Muscle layer of duodenum (tissue), 2 donors: ENCODE measurements at regions not wholly inside any gene's neighbourhood (a gene's known extent, or its start where the extent isn't known, plus 50 kb on each side); places are given as distances from the start of the nearest gene placed in this dataset.

Source experiments
- H3K27ac ChIP-seq: one replicate; pipeline ENCODE4 v1.7.0; 2013; ENCODE audit warnings: mild to moderate bottlenecking, low read length
- H3K27me3 ChIP-seq: one replicate; pipeline ENCODE4 v1.7.0; 2013; ENCODE audit warnings: low read depth, mild to moderate bottlenecking, control low read depth, low read length
- H3K36me3 ChIP-seq, 2 donors: one replicate each; pipeline ENCODE4 v1.7.0; 2013; ENCODE audit warnings: low read length in 2 of 2, control low read depth in 1 of 2, mild to moderate bottlenecking in 1 of 2; ENCODE audit not compliant: insufficient read depth in 2 of 2, control insufficient read depth in 1 of 2
- H3K4me1 ChIP-seq, 2 donors: one replicate each; pipeline ENCODE4 v1.7.0; 2013; ENCODE audit warnings: low read length in 2 of 2, mild to moderate bottlenecking in 2 of 2, control low read depth in 1 of 2, moderate library complexity in 1 of 2; ENCODE audit not compliant: insufficient read depth in 2 of 2, control insufficient read depth in 1 of 2
- H3K4me3 ChIP-seq, 2 donors: one replicate each; pipeline ENCODE4 v1.7.0; 2013; ENCODE audit warnings: low read length in 2 of 2, low read depth in 1 of 2, mild to moderate bottlenecking in 1 of 2
- H3K9me3 ChIP-seq, 2 donors: one replicate each; pipeline ENCODE4 v1.7.0; 2013; ENCODE audit warnings: low read length in 2 of 2, control low read depth in 1 of 2, mild to moderate bottlenecking in 1 of 2; ENCODE audit not compliant: control insufficient read depth in 1 of 2
- donor health status: healthy.

DNA sequence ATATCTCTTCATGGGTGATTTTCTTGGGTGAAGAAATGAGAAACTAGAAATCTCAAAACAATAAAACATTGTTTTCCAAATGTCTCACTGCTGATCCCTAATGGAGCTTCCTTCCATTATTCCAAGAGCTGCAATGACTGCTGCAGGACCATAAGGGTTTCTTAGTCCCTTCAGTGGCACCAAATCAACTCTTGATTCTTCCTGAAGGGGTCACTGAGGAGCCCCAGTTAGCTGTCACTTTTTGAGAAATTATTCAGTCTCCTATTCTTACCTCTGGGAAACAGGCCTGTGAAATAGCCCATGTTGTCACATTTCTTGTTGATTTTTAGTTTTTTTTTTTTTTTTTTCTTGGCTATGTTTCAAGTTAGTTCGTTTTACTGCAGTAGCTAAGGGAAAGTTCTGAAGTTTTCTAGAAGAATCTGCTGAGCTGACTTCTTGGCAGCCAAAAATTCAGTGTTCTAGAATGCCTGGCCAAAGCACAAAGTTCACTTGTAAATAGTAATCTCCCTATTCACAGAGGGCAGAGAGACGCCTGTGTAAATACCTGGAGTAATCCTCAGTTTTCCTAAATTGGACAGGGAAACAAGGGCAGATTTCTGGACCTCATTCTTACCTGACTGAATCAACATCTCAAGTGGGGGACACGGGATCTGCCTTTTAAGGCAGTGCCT lies 480.0 kb downstream of the RIT2 start:
- Histone ChIP-seq H3K27me3 (no peaks in the 10 kb centered on the region), H3K27ac (no peak overlapping the region), H3K4me3 (no peak overlapping the region), H3K4me1 (no peaks in the 10 kb centered on the region), H3K9me3 (no peaks in the 10 kb centered on the region), H3K36me3 (no peaks in the 10 kb centered on the region)

GRCh38 chr18:42636309-42636708 lies 479.2 kb downstream of the RIT2 start:
- no peaks in the 10 kb centered on the region for H3K27me3 ChIP-seq
- no peak overlapping the region for H3K4me3 ChIP-seq
- no peak overlapping the region for H3K27ac ChIP-seq
- no peaks in the 10 kb centered on the region for H3K4me1 ChIP-seq
- no peaks in the 10 kb centered on the region for H3K36me3 ChIP-seq
- no peaks in the 10 kb centered on the region for H3K9me3 ChIP-seq

DNA sequence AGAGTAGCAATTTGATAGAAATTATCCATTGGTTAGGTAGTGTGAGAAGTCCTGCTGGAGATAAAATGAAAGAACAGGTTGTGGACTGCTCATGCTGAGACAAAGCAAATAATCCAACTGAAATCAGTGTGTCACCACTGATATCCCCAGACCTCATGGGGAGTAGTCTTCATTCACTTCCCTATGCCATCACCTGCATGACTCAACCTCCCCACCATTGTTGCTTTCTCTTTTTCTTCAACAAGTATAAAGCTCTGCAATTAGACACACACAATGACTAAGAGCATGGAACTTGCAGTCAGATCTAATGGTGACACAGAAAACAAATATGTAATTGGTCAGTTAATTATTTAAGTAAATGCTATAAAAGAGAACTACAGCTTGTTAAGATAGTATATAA lies 475.3 kb downstream of the RIT2 start:
- Histone ChIP-seq H3K27ac (no peak overlapping the region), H3K4me1 (no peaks in the 10 kb centered on the region), H3K27me3 (no peaks in the 10 kb centered on the region), H3K9me3 (no peaks in the 10 kb centered on the region), H3K36me3 (no peaks in the 10 kb centered on the region), H3K4me3 (no peak overlapping the region)

GRCh38 chr18:42641996-42642395 lies 473.5 kb downstream of the RIT2 start:
- Histone ChIP-seq H3K27me3 (no peaks in the 10 kb centered on the region), H3K36me3 (no peaks in the 10 kb centered on the region), H3K4me1 (no peaks in the 10 kb centered on the region), H3K9me3 (no peaks in the 10 kb centered on the region), H3K27ac (no peak overlapping the region), H3K4me3 (no peak overlapping the region)

- H3K27ac ChIP-seq, result no peak overlapping the region
- no peak overlapping the region for H3K4me3 ChIP-seq
- no peaks in the 10 kb centered on the region for H3K27me3 ChIP-seq
- H3K4me1 ChIP-seq, result no peaks in the 10 kb centered on the region
- H3K9me3 ChIP-seq, result no peaks in the 10 kb centered on the region
- no peaks in the 10 kb centered on the region for H3K36me3 ChIP-seq
Measured at GRCh38 chr18:42644729-42645131, 470.8 kb downstream of the RIT2 start.

- Histone ChIP-seq H3K4me3 (no peak overlapping the region), H3K9me3 (no peaks in the 10 kb centered on the region), H3K27ac (no peak overlapping the region), H3K27me3 (no peaks in the 10 kb centered on the region), H3K4me1 (no peaks in the 10 kb centered on the region), H3K36me3 (no peaks in the 10 kb centered on the region)
Measured at GRCh38 chr18:42649331-42650035, 466.0 kb downstream of the RIT2 start.

GRCh38 chr18:42654556-42654955 lies 460.9 kb downstream of the RIT2 start:
- H3K4me3 ChIP-seq, result no peak overlapping the region
- no peaks in the 10 kb centered on the region for H3K27me3 ChIP-seq
- no peaks in the 10 kb centered on the region for H3K36me3 ChIP-seq
- H3K4me1 ChIP-seq, result no peaks in the 10 kb centered on the region
- H3K9me3 ChIP-seq, result no peaks in the 10 kb centered on the region
- H3K27ac ChIP-seq, result no peak overlapping the region

GRCh38 chr18:42657551-42657950 lies 457.9 kb downstream of the RIT2 start:
- Histone ChIP-seq H3K4me1 (no peaks in the 10 kb centered on the region), H3K36me3 (no peaks in the 10 kb centered on the region), H3K4me3 (no peak overlapping the region), H3K27me3 (no peaks in the 10 kb centered on the region), H3K27ac (no peak overlapping the region), H3K9me3 (no peaks in the 10 kb centered on the region)

DNA sequence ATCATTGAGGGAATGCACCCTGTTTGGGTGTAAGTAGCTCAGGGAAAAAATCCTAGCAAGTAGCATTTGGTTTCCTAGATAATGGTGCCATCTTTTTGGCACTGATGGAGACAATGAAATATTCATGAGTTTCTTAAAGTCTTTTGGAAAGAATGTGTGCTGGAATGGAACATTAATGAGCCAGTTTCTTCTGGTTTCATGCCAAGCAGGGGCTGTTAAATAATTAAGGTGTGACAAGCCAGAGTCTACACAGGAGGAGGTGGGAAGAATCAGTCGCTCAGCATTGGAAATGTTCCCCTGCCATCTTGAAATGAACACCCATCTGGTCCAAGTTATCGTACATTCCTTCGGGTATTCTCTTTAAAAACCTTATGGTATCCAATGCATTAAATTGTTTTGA lies 457.3 kb downstream of the RIT2 start:
- H3K9me3 ChIP-seq, result no peaks in the 10 kb centered on the region
- H3K36me3 ChIP-seq, result no peaks in the 10 kb centered on the region
- no peaks in the 10 kb centered on the region for H3K4me1 ChIP-seq
- no peak overlapping the region for H3K27ac ChIP-seq
- no peak overlapping the region for H3K4me3 ChIP-seq
- no peaks in the 10 kb centered on the region for H3K27me3 ChIP-seq

- no peaks in the 10 kb centered on the region for H3K27me3 ChIP-seq
- no peaks in the 10 kb centered on the region for H3K4me1 ChIP-seq
- H3K27ac ChIP-seq, result no peak overlapping the region
- H3K36me3 ChIP-seq, result no peaks in the 10 kb centered on the region
- H3K4me3 ChIP-seq, result no peak overlapping the region
- no peaks in the 10 kb centered on the region for H3K9me3 ChIP-seq
Measured at GRCh38 chr18:42659187-42659586, 456.3 kb downstream of the RIT2 start.

DNA sequence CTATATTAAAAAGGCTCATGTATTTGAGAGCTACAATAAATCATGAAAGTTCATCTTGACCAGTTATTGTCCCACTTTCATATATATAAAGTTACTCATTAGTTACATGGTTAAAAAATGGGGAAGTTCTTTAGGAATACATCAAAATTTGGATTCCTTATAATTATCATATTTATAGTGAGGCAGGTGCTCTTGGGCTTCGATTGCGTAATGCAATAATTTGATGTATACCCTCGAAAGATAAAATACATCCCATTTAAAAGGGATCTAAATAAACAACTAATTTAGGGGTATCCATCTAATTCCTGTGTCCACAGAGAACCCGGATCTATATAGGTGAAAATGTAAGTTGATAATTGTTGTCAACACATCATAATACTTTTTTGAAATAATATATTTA lies 444.6 kb downstream of the RIT2 start:
- no peaks in the 10 kb centered on the region for H3K36me3 ChIP-seq
- no peak overlapping the region for H3K4me3 ChIP-seq
- H3K4me1 ChIP-seq, result no peaks in the 10 kb centered on the region
- H3K27me3 ChIP-seq, result no peaks in the 10 kb centered on the region
- no peak overlapping the region for H3K27ac ChIP-seq
- H3K9me3 ChIP-seq, result no peaks in the 10 kb centered on the region

DNA sequence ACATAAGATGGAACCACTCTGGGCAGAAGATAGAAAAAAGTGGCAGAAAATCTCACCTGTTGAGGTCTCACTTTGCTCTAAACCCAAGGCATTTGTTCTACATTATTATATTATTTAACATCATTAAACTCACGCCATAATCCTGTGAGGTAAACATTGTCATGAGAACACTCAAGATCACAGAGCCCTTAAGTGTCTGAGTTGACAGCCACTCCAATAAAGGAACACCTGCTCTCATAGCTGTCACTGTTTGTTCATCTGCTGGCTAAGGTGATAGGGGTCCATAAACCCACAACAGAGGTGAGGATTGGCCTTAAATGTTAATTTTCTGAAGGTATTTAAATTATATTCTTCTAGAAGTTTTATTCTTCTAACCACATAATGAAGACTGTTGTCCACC lies 439.7 kb downstream of the RIT2 start:
- H3K9me3 ChIP-seq, result no peaks in the 10 kb centered on the region
- H3K27ac ChIP-seq, result no peak overlapping the region
- no peak overlapping the region for H3K4me3 ChIP-seq
- H3K36me3 ChIP-seq, result no peaks in the 10 kb centered on the region
- H3K27me3 ChIP-seq, result no peaks in the 10 kb centered on the region
- H3K4me1 ChIP-seq, result no peaks in the 10 kb centered on the region
